ENCODE measurements at regions not wholly inside any gene's neighbourhood (a gene's known extent, or its start where the extent isn't known, plus 50 kb on each side); places are given as distances from the start of the nearest gene placed in this dataset.

- H3K4me1 ChIP-seq, result no peaks in the 10 kb centered on the region
- H3K4me3 ChIP-seq (ENCODE audit: low read depth, low read length), result no peak overlapping the region
- no peaks in the 10 kb centered on the region for H3K27me3 ChIP-seq
- no peak for DNase-seq
- H3K36me3 ChIP-seq, result no peaks in the 10 kb centered on the region
- no peaks in the 10 kb centered on the region for H3K9me3 ChIP-seq
- TF ChIP-seq, protein P1, sequence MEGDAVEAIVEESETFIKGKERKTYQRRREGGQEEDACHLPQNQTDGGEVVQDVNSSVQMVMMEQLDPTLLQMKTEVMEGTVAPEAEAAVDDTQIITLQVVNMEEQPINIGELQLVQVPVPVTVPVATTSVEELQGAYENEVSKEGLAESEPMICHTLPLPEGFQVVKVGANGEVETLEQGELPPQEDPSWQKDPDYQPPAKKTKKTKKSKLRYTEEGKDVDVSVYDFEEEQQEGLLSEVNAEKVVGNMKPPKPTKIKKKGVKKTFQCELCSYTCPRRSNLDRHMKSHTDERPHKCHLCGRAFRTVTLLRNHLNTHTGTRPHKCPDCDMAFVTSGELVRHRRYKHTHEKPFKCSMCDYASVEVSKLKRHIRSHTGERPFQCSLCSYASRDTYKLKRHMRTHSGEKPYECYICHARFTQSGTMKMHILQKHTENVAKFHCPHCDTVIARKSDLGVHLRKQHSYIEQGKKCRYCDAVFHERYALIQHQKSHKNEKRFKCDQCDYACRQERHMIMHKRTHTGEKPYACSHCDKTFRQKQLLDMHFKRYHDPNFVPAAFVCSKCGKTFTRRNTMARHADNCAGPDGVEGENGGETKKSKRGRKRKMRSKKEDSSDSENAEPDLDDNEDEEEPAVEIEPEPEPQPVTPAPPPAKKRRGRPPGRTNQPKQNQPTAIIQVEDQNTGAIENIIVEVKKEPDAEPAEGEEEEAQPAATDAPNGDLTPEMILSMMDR (IDR thresholded peaks at IDR 0.05; ENCODE audit: low read depth, low read length), result no peak
Observed at GRCh38 chr2:34401186-34401585, 802.1 kb upstream of the FAM98A start.

GRCh38 chr2:34388446-34388845 lies 789.3 kb upstream of the FAM98A start:
- no peaks in the 10 kb centered on the region for H3K27me3 ChIP-seq
- H3K36me3 ChIP-seq, result no peaks in the 10 kb centered on the region
- H3K4me3 ChIP-seq (ENCODE audit: low read depth, low read length), result no peak overlapping the region
- TF ChIP-seq, protein P1 (IDR thresholded peaks at IDR 0.05; ENCODE audit: low read depth, low read length), result no peak
- H3K4me1 ChIP-seq, result no peaks in the 10 kb centered on the region
- DNase-seq, result no peak
- H3K9me3 ChIP-seq, result no peaks in the 10 kb centered on the region

DNA sequence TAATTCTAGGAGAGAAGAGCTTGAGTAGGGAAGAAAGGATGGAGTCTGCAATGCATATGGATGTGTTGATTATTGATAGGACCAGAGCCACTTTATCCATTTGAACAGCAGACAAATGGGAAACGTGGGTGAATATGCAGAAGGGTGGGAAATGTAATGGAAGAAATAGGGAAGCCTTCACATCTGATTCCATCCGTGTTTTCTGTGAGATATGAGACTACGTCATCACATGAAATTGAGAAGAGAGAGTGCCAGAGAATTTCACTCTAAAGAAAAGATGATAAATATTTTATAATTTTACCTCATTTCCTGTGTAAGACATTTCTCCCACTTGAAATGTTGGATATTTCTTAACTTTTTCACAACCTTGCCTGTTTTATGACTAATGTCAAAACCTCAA lies 788.4 kb upstream of the FAM98A start:
- H3K27me3 ChIP-seq, result no peaks in the 10 kb centered on the region
- H3K9me3 ChIP-seq, result no peaks in the 10 kb centered on the region
- no peaks in the 10 kb centered on the region for H3K4me1 ChIP-seq
- TF ChIP-seq, protein P1 (IDR thresholded peaks at IDR 0.05; ENCODE audit: low read depth, low read length), result no peak
- no peak for DNase-seq
- H3K4me3 ChIP-seq (ENCODE audit: low read depth, low read length), result no peak overlapping the region
- no peaks in the 10 kb centered on the region for H3K36me3 ChIP-seq

GRCh38 chr2:34379586-34379985 lies 780.5 kb upstream of the FAM98A start:
- H3K36me3 ChIP-seq, result no peaks in the 10 kb centered on the region
- TF ChIP-seq, protein P1 (IDR thresholded peaks at IDR 0.05; ENCODE audit: low read depth, low read length), result no peak
- H3K4me3 ChIP-seq (ENCODE audit: low read depth, low read length), result no peak overlapping the region
- no peak for DNase-seq
- H3K4me1 ChIP-seq, result no peaks in the 10 kb centered on the region
- H3K9me3 ChIP-seq, result no peaks in the 10 kb centered on the region
- peaks cover 4% of the 10 kb centered on the region; the same call in 1 of the 2 replicates for H3K27me3 ChIP-seq

DNA sequence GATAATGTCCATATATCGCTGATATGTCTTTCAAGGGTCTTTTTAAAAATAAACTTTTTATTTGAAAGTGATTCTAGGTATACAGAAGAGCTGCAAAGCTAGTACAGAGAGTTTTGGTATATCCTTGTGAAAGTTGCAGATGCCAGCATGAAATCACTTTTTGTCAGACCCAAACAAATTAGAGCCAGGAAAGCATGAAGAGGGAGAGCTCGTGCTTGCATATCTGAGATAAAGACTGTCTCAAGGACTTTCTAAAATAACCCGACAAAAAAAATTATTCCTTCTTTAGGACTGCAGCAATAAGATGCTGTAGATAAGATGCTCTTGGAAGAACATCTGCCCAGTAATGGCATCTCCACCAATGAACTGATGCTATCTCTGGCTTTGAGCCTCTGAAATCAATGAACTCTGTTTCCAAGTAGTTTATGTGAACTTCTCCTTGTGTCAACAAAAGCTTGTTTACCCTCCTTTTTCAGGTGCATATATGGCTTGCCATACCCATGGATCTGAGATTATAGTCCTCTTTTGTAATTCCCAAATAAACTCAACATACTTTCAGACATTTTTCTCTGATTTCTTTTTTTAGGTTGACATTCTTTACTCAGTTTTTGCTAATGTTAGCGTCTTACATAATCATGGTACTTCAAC lies 774.6 kb upstream of the FAM98A start:
- H3K4me3 ChIP-seq (ENCODE audit: low read depth, low read length), result no peak overlapping the region
- H3K4me1 ChIP-seq, result no peaks in the 10 kb centered on the region
- no peak for DNase-seq
- TF ChIP-seq, protein P1 (IDR thresholded peaks at IDR 0.05; ENCODE audit: low read depth, low read length), result no peak
- no peaks in the 10 kb centered on the region for H3K9me3 ChIP-seq
- H3K27me3 ChIP-seq, result no peaks in the 10 kb centered on the region
- H3K36me3 ChIP-seq, result no peaks in the 10 kb centered on the region

DNA sequence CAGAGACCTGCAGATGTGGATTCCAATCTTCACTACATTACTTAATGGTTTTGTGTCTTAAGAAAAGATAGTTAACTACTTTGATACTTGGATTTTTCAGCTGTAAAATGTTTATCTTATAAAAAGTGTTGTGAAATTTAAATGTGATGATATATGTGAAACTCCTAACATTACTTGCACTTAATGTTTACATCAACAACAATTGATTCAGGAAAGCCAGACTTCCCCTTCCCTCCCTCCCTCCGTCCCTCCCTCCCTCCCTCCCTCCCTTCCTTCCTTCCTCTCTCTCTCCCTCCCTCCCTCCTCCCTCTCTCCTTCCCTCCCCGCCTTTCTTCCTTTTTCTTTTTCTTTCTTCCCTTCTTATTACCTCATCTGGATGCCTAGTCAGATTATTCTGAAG lies 773.9 kb upstream of the FAM98A start:
- Histone ChIP-seq H3K4me3 (ENCODE audit: low read depth, low read length) (no peak overlapping the region), H3K36me3 (no peaks in the 10 kb centered on the region), H3K27me3 (no peaks in the 10 kb centered on the region), H3K4me1 (no peaks in the 10 kb centered on the region), H3K9me3 (no peaks in the 10 kb centered on the region)
- no peak for DNase-seq
- TF ChIP-seq, protein P1 (IDR thresholded peaks at IDR 0.05; ENCODE audit: low read depth, low read length), result no peak
